IPS-18a (cell line): ENCODE measurements at regions not wholly inside any gene's neighbourhood (a gene's known extent, or its start where the extent isn't known, plus 50 kb on each side); places are given as distances from the start of the nearest gene placed in this dataset.
A peak's percentile ranks its signal among the peaks of the same experiment; 100 is the strongest.

Experiments
- H3K27ac ChIP-seq: one replicate; pipeline ENCODE4 v1.5.1; 2013; ENCODE audit warnings: low read length
- H3K27me3 ChIP-seq: one replicate; pipeline ENCODE4 v1.6.1; 2013; ENCODE audit warnings: mild to moderate bottlenecking, low read length; ENCODE audit not compliant: control insufficient read depth, insufficient read depth
- H3K36me3 ChIP-seq: one replicate; pipeline ENCODE4 v1.6.1; 2013; ENCODE audit warnings: low read depth, low read length; ENCODE audit not compliant: control insufficient read depth
- H3K4me1 ChIP-seq: one replicate; pipeline ENCODE4 v1.6.1; 2013; ENCODE audit warnings: low read depth, low read length; ENCODE audit not compliant: control insufficient read depth
- H3K4me3 ChIP-seq: one replicate; pipeline ENCODE4 v1.5.1; 2013; ENCODE audit warnings: low read length
- H3K9ac ChIP-seq: one replicate; pipeline ENCODE4 v1.6.1; 2013; ENCODE audit warnings: mild to moderate bottlenecking, low read length, moderate library complexity
- H3K9me3 ChIP-seq: one replicate; pipeline ENCODE4 v1.6.1; 2013; ENCODE audit warnings: low read depth, low read length; ENCODE audit not compliant: control insufficient read depth

DNA sequence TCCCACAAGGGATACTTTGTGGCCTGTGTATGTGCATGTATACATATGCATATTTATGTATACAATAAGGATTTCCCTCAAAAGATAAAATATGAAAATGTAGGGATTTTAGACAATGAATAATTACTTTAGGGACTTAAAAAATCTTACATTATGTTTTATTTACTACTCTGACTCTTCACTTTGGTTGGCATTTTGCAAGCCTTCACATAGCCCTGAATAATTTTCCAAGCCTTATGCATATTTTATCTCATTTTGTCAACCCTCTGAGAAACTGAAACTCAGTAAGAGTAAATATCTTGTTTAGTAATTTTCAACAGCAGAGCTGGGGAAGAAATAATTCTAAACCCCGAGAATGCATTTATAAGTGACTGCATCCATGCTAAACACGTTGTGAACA lies 153.0 kb upstream of the SLC24A2 start:
- no peak overlapping the region for H3K27ac ChIP-seq

GRCh38 chr9:19940811-19941535 lies 152.1 kb upstream of the SLC24A2 start:
- no peak overlapping the region for H3K27ac ChIP-seq
- H3K36me3 ChIP-seq, result no peaks in the 10 kb centered on the region
- no peaks in the 10 kb centered on the region for H3K4me1 ChIP-seq
- H3K4me3 ChIP-seq, result no peak overlapping the region
- no peak overlapping the region for H3K9ac ChIP-seq
- H3K27me3 ChIP-seq, result no peaks in the 10 kb centered on the region
- no peaks in the 10 kb centered on the region for H3K9me3 ChIP-seq

More for the DNA sequence above, 153.0 kb upstream of the SLC24A2 start:
- no peak overlapping the region for H3K9ac ChIP-seq
- H3K36me3 ChIP-seq, result no peaks in the 10 kb centered on the region
- no peaks in the 10 kb centered on the region for H3K27me3 ChIP-seq
- H3K9me3 ChIP-seq, result no peaks in the 10 kb centered on the region
- H3K4me3 ChIP-seq, result no peak overlapping the region
- H3K4me1 ChIP-seq, result no peaks in the 10 kb centered on the region

DNA sequence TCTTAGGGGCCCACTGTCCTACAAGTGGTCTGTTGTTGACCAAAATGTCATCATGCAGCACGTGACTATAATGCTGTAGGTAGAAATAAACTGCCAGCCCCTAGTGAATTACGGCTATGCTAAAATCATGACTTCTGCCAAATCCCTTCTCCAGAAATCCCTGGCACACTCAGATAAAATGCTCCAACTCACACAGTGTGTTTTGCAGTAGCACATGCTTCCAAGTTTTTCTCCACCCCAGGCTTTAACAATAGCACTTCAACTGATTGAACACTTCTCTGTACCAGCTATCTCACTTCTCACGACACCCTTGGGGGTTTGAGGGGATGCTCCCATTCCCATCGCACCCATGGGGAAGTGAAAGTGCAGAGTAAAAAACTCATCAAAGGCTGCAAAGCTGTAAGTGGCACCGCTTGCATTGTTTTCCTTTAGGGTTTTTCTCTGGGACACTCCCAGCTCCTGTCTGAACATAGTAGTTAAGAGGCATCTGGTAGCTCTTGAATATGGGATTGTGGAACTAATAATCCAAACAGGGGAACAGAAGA lies 151.0 kb upstream of the SLC24A2 start:
- H3K9me3 ChIP-seq, result no peaks in the 10 kb centered on the region
- H3K27ac ChIP-seq, result no peak overlapping the region
- H3K4me3 ChIP-seq, result no peak overlapping the region
- H3K36me3 ChIP-seq, result no peaks in the 10 kb centered on the region
- H3K4me1 ChIP-seq, result peaks cover 7% of the 10 kb centered on the region
- H3K9ac ChIP-seq, result no peak overlapping the region
- H3K27me3 ChIP-seq, result peaks cover 10% of the 10 kb centered on the region

DNA sequence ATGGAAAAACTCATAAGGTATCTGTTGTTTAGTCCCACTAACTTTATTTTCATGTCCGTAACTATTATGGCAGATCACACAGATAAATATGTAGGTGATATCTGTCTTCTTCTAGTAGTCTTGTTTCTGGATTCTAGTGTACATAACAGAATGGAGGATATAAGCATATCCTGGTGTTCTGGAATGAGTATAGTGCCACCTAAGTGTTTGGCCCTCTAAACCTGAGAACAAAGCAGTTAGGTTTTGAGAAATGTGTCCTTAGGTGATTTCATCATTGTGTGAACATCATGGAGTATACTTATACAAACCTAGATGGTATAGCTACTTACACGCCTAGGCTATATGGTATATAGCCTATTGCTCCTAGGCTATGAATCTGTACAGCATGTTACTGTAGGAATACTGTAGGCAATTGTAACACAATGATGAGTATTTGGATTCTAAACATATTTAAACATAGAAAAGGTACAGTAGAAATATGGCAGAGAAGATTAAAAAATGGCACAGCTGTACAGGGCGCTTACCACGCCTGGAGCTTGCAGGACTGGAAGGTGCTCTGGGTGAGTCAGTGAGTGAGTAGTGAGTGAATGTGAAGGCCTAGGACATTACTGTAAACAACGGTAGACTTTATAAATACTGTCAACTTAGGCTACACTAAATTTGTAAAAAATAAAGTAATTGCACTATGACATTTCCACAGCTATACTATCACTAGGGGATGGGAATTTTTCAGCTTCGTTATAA lies 150.3 kb upstream of the SLC24A2 start:
- Histone ChIP-seq H3K9ac (no peak overlapping the region), H3K36me3 (no peaks in the 10 kb centered on the region), H3K9me3 (no peaks in the 10 kb centered on the region), H3K4me1 (peaks cover 7% of the 10 kb centered on the region), H3K4me3 (no peak overlapping the region), H3K27me3 (peaks cover 12% of the 10 kb centered on the region), H3K27ac (no peak overlapping the region)

GRCh38 chr9:19937121-19937520 lies 148.3 kb upstream of the SLC24A2 start:
- Histone ChIP-seq H3K36me3 (no peaks in the 10 kb centered on the region), H3K4me3 (no peak overlapping the region), H3K4me1 (peaks cover 7% of the 10 kb centered on the region), H3K9me3 (no peaks in the 10 kb centered on the region), H3K27me3 (peaks cover 27% of the 10 kb centered on the region), H3K27ac (no peak overlapping the region), H3K9ac (no peak overlapping the region)

GRCh38 chr9:19936598-19936997 lies 147.8 kb upstream of the SLC24A2 start:
- H3K9ac ChIP-seq, result no peak overlapping the region
- no peaks in the 10 kb centered on the region for H3K36me3 ChIP-seq
- H3K4me3 ChIP-seq, result no peak overlapping the region
- peaks cover 7% of the 10 kb centered on the region for H3K4me1 ChIP-seq
- H3K27ac ChIP-seq, result no peak overlapping the region
- peaks cover 27% of the 10 kb centered on the region for H3K27me3 ChIP-seq
- no peaks in the 10 kb centered on the region for H3K9me3 ChIP-seq

DNA sequence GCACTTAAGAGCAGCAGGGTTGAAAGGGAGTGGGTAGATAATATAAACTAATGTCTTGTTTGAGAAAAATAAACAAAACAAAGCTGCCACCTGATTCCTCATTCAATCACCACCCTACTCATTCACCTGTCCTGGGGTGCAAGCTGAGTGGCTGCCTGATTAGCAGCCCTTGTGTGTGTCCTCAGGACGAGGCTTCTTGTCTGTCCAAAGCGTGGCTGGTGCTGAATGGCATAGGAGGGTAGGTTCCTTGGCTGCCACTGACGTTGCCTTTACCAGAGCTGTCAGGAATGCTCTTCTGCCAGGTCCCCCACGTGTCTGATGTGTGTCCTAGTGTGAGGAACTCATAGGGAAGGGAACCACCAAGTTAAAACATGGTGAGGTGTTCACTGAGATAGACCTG lies 146.6 kb upstream of the SLC24A2 start:
- Histone ChIP-seq H3K9ac (no peak overlapping the region), H3K4me3 (no peak overlapping the region), H3K27me3 (peaks cover 27% of the 10 kb centered on the region), H3K4me1 (peaks cover 7% of the 10 kb centered on the region), H3K27ac (no peak overlapping the region), H3K9me3 (no peaks in the 10 kb centered on the region), H3K36me3 (no peaks in the 10 kb centered on the region)

DNA sequence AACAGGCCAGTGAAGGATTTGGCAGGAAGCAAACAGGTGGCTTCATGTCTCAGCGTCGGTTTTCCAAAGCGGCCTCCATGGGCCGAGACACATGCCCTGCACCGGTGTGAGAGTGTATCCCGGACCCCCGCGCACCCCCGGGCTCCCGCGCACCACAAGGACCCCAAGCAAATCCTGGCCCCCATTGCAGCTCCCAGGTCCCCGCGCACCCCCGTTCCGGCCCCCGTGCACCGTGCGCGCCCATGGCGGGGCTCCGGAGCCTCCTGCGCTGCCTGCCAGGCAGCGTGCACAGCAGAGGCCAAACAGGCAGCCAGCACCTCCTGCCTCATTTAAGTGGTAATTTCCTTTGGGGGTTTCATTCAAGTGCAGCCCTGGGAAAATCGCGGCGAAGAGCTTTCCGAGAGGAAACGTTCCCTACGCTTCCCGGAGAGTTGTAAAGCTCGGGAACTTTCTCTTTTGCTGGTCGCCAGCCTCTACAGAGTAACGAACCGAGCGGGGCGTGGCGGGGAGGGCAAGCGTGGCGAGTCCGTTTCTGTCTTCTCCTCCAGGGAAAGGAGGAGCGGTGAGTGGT lies 145.5 kb upstream of the SLC24A2 start:
- Histone ChIP-seq H3K4me1 (peaks cover 7% of the 10 kb centered on the region), H3K27me3 (peaks cover 27% of the 10 kb centered on the region), H3K36me3 (no peaks in the 10 kb centered on the region), H3K4me3 (peak overlapping the region; percentile 41), H3K9me3 (no peaks in the 10 kb centered on the region), H3K9ac (peak overlapping the region; percentile 37), H3K27ac (no peak overlapping the region)

DNA sequence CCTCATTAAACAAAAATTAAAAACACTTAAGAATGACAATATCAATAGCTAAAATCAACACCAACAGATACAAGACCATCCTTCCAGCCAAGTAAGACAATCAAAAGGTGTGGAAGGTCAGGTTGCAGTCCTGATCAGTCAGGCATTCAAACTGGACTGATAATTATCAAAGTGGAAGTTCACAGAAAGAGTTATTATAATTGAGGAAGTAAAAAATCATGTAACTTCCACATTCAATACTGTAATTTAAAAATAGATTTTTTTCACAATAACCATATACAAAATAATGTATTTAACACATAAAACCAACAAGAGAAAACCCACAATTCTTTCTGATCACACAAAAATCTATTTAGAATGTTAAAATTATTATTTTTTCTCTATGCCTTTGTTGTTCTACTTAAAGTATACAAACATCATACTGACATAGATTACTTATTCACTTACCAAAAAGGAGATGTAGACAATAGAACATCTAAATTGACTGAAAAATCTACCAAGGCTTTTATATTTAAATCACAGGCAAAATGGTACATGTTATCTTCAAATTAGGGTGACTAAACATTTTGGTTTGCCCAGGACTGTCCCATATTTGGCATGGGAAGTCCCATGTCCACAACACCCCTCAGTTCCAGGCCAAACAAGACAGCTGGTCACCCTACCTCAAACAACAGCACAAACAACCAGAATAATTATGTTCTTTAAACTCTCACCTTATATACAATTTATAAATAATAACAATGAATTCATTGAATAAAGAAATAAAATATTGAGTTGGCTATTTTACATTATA lies 142.5 kb upstream of the SLC24A2 start:
- no peaks in the 10 kb centered on the region for H3K9me3 ChIP-seq
- H3K36me3 ChIP-seq, result no peaks in the 10 kb centered on the region
- no peak overlapping the region for H3K4me3 ChIP-seq
- H3K27me3 ChIP-seq, result peaks cover 27% of the 10 kb centered on the region
- H3K4me1 ChIP-seq, result peaks cover 7% of the 10 kb centered on the region
- H3K9ac ChIP-seq, result no peak overlapping the region
- no peak overlapping the region for H3K27ac ChIP-seq

GRCh38 chr9:19927560-19927959 lies 138.7 kb upstream of the SLC24A2 start:
- Histone ChIP-seq H3K9me3 (no peaks in the 10 kb centered on the region), H3K27ac (no peak overlapping the region), H3K4me3 (no peak overlapping the region), H3K27me3 (peaks cover 11% of the 10 kb centered on the region), H3K36me3 (no peaks in the 10 kb centered on the region), H3K4me1 (peaks cover 5% of the 10 kb centered on the region), H3K9ac (no peak overlapping the region)

DNA sequence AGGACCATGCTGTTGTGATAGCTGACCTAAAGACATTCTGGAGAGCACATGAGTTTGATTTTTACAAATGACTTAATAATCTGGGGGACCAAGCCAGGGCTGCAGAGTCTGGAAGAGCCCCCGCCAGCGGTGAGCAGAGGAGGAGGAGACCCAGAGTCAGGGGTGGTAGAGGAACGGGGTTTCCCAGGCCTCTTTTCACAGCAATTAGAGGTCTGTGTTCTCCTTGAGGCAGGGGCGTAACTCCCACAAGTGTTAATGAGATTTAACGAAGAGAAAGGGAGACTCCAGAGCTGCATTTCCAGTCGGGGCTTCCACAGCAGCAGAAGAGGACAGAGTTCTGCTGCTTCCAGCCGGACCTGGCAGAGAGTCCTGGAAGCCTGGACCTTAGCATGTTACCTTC lies 137.9 kb upstream of the SLC24A2 start:
- Histone ChIP-seq H3K4me3 (no peak overlapping the region), H3K27me3 (peaks cover 11% of the 10 kb centered on the region), H3K27ac (no peak overlapping the region), H3K9ac (no peak overlapping the region), H3K4me1 (peaks cover 8% of the 10 kb centered on the region), H3K9me3 (no peaks in the 10 kb centered on the region), H3K36me3 (no peaks in the 10 kb centered on the region)
